Left forelimb (tissue), 1 donor: ENCODE measurements at regions not wholly inside any gene's neighbourhood (a gene's known extent, or its start where the extent isn't known, plus 50 kb on each side); places are given as distances from the start of the nearest gene placed in this dataset.
"Not testable (repeated sequence)": the region's sequence is repeated elsewhere in the genome, so short reads cannot be mapped to it uniquely, and the experiment has no call there.

ENCODE experiments used
- DNase-seq: peaks from one replicate; pipeline ENCODE4 v3.0.0-alpha.2; 2018; ENCODE audit warnings: low spot score

- DNase-seq: no peak
These were observed 205.2 kb upstream of the WSCD1 start for GRCh38 chr17:5864741-5865657.

GRCh38 chr17:5866978-5867377 lies 203.2 kb upstream of the WSCD1 start:
- no peak for DNase-seq

GRCh38 chr17:5869041-5869745 lies 201.0 kb upstream of the WSCD1 start:
- DNase-seq: no peak

DNA sequence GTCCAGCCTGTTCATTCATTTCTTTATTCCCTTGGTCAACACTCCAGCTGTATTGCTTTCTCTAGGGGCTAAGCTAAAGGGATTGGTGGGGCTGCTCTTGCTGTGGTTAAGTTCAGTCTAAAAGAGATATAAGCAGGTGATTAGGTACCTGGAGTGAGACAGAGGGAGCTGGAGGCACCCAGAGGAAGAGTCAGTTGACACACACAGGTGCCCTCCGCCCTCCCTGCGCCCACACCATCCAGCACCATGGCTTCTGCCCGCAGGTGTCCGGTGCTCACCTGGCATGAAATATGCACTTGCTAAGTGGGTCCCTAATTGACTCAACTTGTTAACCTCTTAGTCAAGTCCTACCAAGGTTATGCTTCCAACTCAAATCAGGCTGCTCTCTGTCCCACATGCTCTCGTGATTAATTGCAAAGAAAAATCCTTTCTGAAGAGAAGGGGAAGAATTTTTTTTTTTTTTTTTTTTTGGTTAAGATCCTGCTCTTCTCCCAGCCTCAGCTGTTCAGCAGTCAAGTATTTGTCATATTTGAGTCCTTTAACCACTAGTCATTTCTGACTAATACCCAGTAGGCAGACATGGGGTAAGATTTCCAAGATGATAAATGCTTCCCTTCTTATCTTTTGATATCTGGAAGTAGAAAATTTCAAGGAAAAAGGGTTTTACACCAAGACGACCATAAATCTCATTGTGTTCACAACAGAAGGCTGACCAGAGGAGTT lies 199.8 kb upstream of the WSCD1 start:
- DNase-seq: no peak

DNA sequence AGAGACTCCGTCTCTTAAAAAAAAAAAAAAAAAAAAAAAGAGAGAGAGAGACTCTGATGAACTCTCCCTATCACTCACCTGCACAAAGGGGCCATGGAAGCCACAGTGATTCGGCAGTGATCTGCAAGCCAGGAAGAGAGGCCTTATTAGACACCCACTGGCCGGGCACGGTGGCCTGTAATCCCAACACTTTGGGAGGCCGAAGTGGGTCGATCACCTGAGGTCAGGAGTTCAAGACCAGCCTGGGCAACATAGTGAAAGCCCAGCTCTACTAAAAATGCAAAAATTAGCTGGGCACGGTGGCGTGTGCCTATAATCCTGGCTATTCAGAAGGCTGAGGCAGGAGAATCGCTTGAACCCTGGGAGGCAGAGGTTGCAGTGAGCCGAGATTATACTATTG lies 198.5 kb upstream of the WSCD1 start:
- DNase-seq: no peak

- no peak for DNase-seq
These were observed 197.3 kb upstream of the WSCD1 start for GRCh38 chr17:5872831-5873230.

GRCh38 chr17:5873781-5874180 lies 196.4 kb upstream of the WSCD1 start:
- DNase-seq: no peak

DNA sequence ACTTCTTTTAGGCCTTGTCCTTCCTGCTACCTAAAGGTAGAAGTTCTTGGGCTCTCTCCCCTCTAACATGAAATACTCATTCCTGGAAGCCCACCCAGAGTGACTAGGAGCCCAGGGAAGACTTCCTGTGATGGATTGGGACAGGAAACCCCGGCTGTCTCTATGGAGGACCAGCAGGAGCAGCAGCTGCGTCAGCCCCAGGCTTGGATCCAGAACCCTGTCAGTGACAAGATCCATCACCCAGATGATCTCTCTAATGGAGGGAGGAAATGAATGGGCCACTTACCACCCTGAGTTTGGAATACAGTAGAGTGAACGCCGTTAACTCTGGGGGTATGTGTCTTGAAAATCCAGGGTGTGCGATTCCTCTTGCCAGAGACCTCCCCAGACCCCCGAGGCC lies 195.7 kb upstream of the WSCD1 start:
- no peak for DNase-seq

DNA sequence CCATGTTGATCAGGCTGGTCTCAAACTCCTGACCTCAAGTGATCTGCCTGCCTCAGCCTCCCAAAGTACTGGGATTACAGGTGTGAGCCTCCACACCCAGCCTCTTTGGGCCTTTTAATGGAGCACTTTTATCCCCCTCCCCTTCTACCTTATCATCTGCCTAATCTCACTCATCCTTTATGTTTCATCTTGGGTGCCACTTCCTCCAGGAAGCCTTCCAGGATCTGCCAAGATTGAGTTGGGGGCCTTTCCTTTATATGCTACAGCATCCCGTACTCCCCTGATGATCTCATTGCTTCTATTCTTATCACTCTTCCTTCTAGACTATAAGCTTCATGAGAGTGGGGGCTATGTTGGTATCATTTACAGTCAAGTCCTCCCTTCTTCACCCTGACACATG lies 192.8 kb upstream of the WSCD1 start:
- DNase-seq: no peak

- DNase-seq: no peak
These were observed 192.2 kb upstream of the WSCD1 start for GRCh38 chr17:5877948-5878347.

GRCh38 chr17:5881849-5882248 lies 188.3 kb upstream of the WSCD1 start:
- DNase-seq: no peak

- no peak for DNase-seq
These were observed 186.2 kb upstream of the WSCD1 start for GRCh38 chr17:5883775-5884665.

DNA sequence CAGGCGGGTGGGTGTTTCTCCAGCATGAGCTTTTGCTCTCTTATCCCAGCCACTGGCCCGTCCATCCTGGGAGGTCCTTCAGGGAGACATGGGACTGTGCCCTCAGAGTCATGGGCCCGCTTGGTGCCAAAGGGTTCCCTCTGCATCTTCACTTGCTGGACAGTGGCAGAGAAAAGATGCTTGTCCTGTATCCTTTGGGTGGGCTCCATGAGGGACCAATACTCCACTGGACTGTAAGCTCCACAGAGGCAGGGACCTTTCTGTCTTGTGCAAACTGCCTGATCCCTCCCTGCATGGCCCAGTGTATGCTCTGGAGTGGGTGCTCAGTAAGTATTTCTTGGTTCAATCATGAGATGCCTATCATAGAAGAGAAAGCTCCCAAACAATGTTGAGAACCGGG lies 184.8 kb upstream of the WSCD1 start:
- no peak for DNase-seq

GRCh38 chr17:5888811-5889210 lies 181.4 kb upstream of the WSCD1 start:
- DNase-seq: no peak

GRCh38 chr17:5892921-5893675 lies 177.1 kb upstream of the WSCD1 start:
- no peak for DNase-seq

DNA sequence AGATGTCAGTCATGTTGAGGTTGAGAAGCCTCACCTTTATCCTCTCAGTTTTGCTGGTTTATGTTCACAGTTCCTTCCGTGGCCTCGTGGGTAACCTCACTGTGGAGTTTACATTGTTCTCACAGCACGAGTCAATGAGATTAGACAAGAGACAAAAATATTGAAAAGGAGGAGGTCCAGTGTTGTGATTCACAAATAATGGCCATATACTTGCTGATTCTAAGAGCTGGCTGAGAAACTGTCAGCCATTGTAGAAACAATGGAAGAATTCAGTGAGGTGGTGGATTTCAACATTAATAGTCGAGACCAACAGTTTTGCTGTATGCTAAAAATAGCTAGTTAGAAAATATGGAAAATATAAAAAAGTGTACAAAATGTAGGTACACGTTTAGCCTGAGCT lies 176.4 kb upstream of the WSCD1 start:
- no peak for DNase-seq

- DNase-seq: no peak
These were observed 174.9 kb upstream of the WSCD1 start for GRCh38 chr17:5895276-5895675.

DNA sequence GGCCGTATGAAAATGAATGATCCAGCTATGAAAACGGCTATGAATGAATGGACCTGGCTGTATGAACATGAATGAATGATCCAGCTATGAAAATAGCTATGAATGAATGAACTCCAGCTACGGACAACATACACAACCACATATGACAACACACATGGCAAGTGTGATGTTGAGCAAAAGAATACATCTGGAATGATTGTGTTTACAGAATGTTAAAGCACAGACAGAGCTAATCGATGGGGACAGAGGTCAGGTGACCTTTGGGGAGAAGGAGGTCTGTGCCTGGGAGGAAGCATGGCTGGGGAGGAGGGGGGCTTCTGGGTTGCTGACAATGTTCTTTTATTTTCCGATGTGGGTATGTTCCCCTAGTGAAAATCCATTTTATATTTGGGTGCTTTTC lies 174.0 kb upstream of the WSCD1 start:
- no peak for DNase-seq

DNA sequence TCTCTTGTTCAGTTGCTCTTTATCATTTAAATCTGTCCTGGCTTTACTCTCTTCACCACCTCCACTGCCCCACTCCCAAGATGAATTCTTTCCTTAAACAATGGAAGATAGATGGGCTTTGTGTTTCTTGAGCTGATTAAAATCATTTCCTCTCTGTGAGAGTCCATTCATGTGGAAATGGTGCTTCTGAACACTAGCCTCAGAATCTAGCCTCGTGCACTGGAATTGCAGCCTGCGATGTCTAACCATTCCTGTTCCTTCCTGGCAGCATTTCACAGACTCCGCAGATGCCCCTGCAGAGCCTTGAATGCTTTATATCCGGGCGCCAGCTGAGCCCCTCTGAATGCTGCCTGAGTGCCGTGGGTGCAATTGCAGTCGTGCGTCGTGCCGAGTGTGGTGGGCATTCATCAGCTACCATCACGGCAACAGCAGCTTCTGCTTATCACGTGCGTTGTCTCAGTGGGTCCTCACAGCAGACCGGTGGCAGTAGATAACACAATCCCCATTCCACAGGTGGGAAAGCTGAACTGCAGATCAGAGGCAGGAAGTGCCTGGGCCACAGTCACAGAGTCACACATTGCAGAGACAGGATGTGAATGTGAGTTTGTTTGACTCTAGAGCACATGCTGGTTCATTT lies 172.8 kb upstream of the WSCD1 start:
- DNase-seq: no peak

DNA sequence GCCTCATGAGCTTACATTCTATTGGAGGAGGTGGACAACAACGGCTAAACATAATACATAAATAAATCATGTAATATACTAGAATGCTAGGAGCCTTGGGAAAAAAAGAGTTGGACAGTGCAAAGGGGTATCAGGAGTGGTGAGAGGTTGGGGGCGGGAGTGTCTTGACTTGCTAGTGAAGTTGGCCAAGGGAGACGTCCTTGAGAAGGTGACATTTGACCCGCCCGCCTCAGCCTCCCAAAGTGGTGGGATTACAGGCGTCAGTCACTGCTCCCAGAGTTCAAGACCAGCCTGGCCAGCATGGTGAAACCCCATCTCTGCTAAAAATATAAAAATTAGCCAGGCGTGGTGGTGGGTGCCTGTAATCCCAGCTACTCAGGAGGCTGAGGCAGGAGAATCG lies 172.2 kb upstream of the WSCD1 start:
- not testable (repeated sequence) for DNase-seq

DNA sequence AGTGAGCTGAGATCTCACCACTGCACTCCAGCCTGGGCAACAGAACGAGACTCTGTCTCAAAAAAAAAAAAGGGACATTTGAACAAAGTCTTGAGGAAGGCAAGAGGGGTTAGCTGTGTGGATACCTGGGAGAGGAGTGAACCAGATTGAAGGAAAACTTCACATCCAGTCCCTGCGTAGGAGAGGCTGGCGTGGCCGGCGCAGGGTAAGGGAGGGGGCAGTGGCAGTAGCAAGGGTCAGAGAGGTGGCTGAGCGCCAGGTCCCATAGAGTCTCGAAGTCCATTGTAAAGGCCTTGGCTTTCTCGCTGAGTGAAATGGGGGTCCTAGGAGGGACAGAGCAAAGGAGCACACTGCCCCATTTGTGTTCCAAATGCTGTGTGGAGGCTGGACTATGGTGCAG lies 171.8 kb upstream of the WSCD1 start:
- no peak for DNase-seq
